ENCODE measurements at regions not wholly inside any gene's neighbourhood (a gene's known extent, or its start where the extent isn't known, plus 50 kb on each side); places are given as distances from the start of the nearest gene placed in this dataset.

DNA sequence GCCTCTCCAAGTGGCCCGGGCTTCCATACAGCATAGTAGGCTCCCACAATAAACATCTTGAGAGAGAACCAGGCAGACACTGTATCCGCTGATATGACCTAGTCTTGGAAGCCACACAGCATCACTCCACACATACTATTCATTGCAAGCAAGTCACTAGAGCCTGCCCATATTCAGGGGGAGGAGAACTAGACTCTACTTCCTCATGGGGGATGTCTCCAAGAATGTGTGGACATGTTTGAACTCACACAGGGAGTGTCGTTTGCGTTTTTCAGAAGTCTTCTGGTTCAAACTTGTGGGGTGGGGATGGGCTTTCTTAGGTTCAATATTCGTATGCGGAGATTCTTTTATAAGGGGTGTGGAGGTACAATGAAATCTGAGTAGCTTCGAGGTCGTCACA, 232.6 kb upstream of the HABP2 start:
- TF ChIP-seq, protein P1, sequence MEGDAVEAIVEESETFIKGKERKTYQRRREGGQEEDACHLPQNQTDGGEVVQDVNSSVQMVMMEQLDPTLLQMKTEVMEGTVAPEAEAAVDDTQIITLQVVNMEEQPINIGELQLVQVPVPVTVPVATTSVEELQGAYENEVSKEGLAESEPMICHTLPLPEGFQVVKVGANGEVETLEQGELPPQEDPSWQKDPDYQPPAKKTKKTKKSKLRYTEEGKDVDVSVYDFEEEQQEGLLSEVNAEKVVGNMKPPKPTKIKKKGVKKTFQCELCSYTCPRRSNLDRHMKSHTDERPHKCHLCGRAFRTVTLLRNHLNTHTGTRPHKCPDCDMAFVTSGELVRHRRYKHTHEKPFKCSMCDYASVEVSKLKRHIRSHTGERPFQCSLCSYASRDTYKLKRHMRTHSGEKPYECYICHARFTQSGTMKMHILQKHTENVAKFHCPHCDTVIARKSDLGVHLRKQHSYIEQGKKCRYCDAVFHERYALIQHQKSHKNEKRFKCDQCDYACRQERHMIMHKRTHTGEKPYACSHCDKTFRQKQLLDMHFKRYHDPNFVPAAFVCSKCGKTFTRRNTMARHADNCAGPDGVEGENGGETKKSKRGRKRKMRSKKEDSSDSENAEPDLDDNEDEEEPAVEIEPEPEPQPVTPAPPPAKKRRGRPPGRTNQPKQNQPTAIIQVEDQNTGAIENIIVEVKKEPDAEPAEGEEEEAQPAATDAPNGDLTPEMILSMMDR (IDR thresholded peaks at IDR 0.05) = no peak
- TF ChIP-seq POLR2A (IDR thresholded peaks at IDR 0.05) = no peak
